ENCODE measurements at regions not wholly inside any gene's neighbourhood (a gene's known extent, or its start where the extent isn't known, plus 50 kb on each side); places are given as distances from the start of the nearest gene placed in this dataset.

DNA sequence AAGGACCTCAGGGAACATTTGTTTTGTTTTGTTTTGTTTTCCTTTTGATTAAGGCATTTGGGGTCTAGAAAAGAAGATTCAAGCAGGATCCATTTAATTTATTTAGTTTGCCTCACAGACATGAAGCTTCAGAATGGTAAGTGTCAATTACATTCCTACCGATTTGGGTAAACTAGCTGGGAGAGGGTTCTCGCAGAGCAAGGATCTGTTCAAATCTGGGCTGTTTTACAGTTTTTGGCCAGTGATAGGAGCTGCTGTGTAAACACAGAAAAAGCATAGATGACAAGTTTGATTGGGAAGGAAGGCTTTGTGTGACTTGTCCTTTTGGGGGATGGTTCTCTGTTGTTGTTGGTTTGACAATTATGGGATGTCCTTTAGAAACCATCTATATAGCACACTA is 470.3 kb upstream of the WWC1 start:
- no peaks in the 10 kb centered on the region for H3K9me3 ChIP-seq (ENCODE audit: low read length)
- H3K27ac ChIP-seq (ENCODE audit: extremely low read length, insufficient read depth, low read length) = no peak overlapping the region
- H3K4me3 ChIP-seq (replicated peaks in 1 of 3; ENCODE audit: insufficient read depth in 1 of 3, low read depth in 2 of 3, low read length in 3 of 3) = no peak overlapping the region
- 3% methylated on average over 2 of the region's 2 CpGs for WGBS (ENCODE audit: low lambda C conversion rate)
- in situ Hi-C loops (cut with HindIII; ENCODE audit: extremely low pct_ligation_motif_present, low pct_unique_long_range_greater_than_20kb) (no loop called here), intact Hi-C loops (cut with micrococcal nuclease; ENCODE audit: unreplicated experiment) (no loop called here)
- POLR2A ChIA-PET = no interaction called here
- FAIRE-seq = no peak
- H4K20me1 ChIP-seq (ENCODE audit: insufficient read depth, low read length) = no peaks in the 10 kb centered on the region
- TF ChIP-seq, protein P1, sequence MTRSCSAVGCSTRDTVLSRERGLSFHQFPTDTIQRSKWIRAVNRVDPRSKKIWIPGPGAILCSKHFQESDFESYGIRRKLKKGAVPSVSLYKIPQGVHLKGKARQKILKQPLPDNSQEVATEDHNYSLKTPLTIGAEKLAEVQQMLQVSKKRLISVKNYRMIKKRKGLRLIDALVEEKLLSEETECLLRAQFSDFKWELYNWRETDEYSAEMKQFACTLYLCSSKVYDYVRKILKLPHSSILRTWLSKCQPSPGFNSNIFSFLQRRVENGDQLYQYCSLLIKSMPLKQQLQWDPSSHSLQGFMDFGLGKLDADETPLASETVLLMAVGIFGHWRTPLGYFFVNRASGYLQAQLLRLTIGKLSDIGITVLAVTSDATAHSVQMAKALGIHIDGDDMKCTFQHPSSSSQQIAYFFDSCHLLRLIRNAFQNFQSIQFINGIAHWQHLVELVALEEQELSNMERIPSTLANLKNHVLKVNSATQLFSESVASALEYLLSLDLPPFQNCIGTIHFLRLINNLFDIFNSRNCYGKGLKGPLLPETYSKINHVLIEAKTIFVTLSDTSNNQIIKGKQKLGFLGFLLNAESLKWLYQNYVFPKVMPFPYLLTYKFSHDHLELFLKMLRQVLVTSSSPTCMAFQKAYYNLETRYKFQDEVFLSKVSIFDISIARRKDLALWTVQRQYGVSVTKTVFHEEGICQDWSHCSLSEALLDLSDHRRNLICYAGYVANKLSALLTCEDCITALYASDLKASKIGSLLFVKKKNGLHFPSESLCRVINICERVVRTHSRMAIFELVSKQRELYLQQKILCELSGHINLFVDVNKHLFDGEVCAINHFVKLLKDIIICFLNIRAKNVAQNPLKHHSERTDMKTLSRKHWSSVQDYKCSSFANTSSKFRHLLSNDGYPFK (CRISPR knock-in tag; IDR thresholded peaks at IDR 0.05; ENCODE audit: borderline replicate concordance) = no peak
- TF ChIP-seq ZNF660 (CRISPR knock-in tag; IDR thresholded peaks at IDR 0.05; ENCODE audit: borderline replicate concordance, low read depth) (no peak), CENPX (CRISPR knock-in tag; IDR thresholded peaks at IDR 0.05) (no peak), HNF4A (CRISPR knock-in tag; IDR thresholded peaks at IDR 0.05) (no peak), SMAD3 (CRISPR knock-in tag; IDR thresholded peaks at IDR 0.05) (no peak), ZNF264 (CRISPR knock-in tag; IDR thresholded peaks at IDR 0.05) (no peak)
- TF ChIP-seq, protein P2, sequence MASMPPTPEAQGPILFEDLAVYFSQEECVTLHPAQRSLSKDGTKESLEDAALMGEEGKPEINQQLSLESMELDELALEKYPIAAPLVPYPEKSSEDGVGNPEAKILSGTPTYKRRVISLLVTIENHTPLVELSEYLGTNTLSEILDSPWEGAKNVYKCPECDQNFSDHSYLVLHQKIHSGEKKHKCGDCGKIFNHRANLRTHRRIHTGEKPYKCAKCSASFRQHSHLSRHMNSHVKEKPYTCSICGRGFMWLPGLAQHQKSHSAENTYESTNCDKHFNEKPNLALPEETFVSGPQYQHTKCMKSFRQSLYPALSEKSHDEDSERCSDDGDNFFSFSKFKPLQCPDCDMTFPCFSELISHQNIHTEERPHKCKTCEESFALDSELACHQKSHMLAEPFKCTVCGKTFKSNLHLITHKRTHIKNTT (CRISPR knock-in tag; IDR thresholded peaks at IDR 0.05) = no peak
- TF ChIP-seq, protein P3, sequence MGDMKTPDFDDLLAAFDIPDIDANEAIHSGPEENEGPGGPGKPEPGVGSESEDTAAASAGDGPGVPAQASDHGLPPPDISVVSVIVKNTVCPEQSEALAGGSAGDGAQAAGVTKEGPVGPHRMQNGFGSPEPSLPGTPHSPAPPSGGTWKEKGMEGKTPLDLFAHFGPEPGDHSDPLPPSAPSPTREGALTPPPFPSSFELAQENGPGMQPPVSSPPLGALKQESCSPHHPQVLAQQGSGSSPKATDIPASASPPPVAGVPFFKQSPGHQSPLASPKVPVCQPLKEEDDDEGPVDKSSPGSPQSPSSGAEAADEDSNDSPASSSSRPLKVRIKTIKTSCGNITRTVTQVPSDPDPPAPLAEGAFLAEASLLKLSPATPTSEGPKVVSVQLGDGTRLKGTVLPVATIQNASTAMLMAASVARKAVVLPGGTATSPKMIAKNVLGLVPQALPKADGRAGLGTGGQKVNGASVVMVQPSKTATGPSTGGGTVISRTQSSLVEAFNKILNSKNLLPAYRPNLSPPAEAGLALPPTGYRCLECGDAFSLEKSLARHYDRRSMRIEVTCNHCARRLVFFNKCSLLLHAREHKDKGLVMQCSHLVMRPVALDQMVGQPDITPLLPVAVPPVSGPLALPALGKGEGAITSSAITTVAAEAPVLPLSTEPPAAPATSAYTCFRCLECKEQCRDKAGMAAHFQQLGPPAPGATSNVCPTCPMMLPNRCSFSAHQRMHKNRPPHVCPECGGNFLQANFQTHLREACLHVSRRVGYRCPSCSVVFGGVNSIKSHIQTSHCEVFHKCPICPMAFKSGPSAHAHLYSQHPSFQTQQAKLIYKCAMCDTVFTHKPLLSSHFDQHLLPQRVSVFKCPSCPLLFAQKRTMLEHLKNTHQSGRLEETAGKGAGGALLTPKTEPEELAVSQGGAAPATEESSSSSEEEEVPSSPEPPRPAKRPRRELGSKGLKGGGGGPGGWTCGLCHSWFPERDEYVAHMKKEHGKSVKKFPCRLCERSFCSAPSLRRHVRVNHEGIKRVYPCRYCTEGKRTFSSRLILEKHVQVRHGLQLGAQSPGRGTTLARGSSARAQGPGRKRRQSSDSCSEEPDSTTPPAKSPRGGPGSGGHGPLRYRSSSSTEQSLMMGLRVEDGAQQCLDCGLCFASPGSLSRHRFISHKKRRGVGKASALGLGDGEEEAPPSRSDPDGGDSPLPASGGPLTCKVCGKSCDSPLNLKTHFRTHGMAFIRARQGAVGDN (CRISPR knock-in tag; IDR thresholded peaks at IDR 0.05) = no peak
- TF ChIP-seq, protein P4, sequence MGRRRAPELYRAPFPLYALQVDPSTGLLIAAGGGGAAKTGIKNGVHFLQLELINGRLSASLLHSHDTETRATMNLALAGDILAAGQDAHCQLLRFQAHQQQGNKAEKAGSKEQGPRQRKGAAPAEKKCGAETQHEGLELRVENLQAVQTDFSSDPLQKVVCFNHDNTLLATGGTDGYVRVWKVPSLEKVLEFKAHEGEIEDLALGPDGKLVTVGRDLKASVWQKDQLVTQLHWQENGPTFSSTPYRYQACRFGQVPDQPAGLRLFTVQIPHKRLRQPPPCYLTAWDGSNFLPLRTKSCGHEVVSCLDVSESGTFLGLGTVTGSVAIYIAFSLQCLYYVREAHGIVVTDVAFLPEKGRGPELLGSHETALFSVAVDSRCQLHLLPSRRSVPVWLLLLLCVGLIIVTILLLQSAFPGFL (CRISPR knock-in tag; IDR thresholded peaks at IDR 0.05) = no peak
- no peak overlapping the region for H2AFZ ChIP-seq (ENCODE audit: low read length)
- no peaks in the 10 kb centered on the region for H3K36me3 ChIP-seq (replicated peaks in 1 of 2; ENCODE audit: control insufficient read depth in 1 of 2, insufficient read depth in 2 of 2, low read length in 2 of 2)
- DNase-seq (ENCODE audit: low spot score) = no peak
- ATAC-seq = no peak
- no peaks in the 10 kb centered on the region for H3K79me2 ChIP-seq (ENCODE audit: insufficient read depth, low read length)
- no peak overlapping the region for H3K9ac ChIP-seq (ENCODE audit: insufficient read depth, low read depth, low read length)
- H3K4me1 ChIP-seq (ENCODE audit: insufficient read depth, low read length) = no peaks in the 10 kb centered on the region
- no TSS peak for BruUV-seq (replicated peaks)
- no peaks in the 10 kb centered on the region for H3K27me3 ChIP-seq (ENCODE audit: control insufficient read depth in 1 of 2, insufficient read depth in 2 of 2, low read length in 2 of 2)
- no peak overlapping the region for H3K4me2 ChIP-seq (ENCODE audit: low read depth, low read length)
- CTCF ChIA-PET (ENCODE audit: low intra/inter-chr PET ratio, low total read pairs) = no interaction called here
